Body of pancreas (tissue), 4 donors: ENCODE measurements at regions not wholly inside any gene's neighbourhood (a gene's known extent, or its start where the extent isn't known, plus 50 kb on each side); places are given as distances from the start of the nearest gene placed in this dataset.

ENCODE experiments used
- ATAC-seq: fragments of 150-250 bp; one replicate; pipeline ENCODE4 v1.9.1; 2016
- DNase-seq, 4 donors: peaks; one replicate each; pipeline ENCODE4 v3.0.0-alpha.2; 2019
- H3K27ac ChIP-seq, 4 donors: fragments of 200-600 bp; sonication (generic); 1 replicate in 3 of 4; 2 replicates in 1 of 4; pipeline versions ENCODE4 v1.5.1 to v1.6.1; 2016 to 2019; ENCODE audit warnings: mild to moderate bottlenecking in 1 of 4, mixed read lengths in 1 of 4, moderate library complexity in 1 of 4
- H3K27me3 ChIP-seq, 2 donors: fragments of 200-600 bp; sonication (generic); one replicate each; pipeline ENCODE4 v1.6.0; 2016; ENCODE audit warnings: mild to moderate bottlenecking in 1 of 2
- H3K36me3 ChIP-seq, 2 donors: fragments of 200-600 bp; sonication (generic); replicated peaks in 1 of 2; 2 replicates each; pipeline ENCODE4 v1.5.1; 2016; ENCODE audit warnings: low read depth in 2 of 2; ENCODE audit not compliant: insufficient read depth in 1 of 2
- H3K4me1 ChIP-seq: fragments of 200-600 bp; sonication (generic); one replicate; pipeline ENCODE4 v1.6.0; 2016
- H3K4me3 ChIP-seq, 2 donors: fragments of 200-600 bp; sonication (generic); 1 replicate in 1 of 2; 2 replicates in 1 of 2; pipeline ENCODE4 v1.5.1; 2016 to 2019
- H3K9me3 ChIP-seq, 3 donors: fragments of 200-600 bp; sonication (generic); 1 replicate in 2 of 3; 2 replicates in 1 of 3; pipeline ENCODE4 v1.5.1; 2016
- CTCF ChIP-seq, 7 experiments: fragments of 450-650 bp in 4 of 7; fragments of 200-600 bp in 3 of 7; sonication (generic) in 3 of 7; IDR thresholded peaks; one replicate each; pipeline ENCODE4 v1.5.1; 2016 to 2019; ENCODE audit warnings: antibody characterized with exemption in 7 of 7
- POLR2A ChIP-seq, 3 donors: fragments of 450-650 bp; IDR thresholded peaks; one replicate each; pipeline ENCODE4 v1.6.1; 2016; ENCODE audit warnings: antibody characterized with exemption in 3 of 3, mild to moderate bottlenecking in 2 of 3
- WGBS, 2 donors: methylation state at CpG; one replicate each; pipeline ENCODE4 v1.1.5; 2017; 5-methylcytosine and 5-hydroxymethylcytosine counted together
- intact Hi-C: fragments of 100-400 bp; cut with DNase I; formaldehyde crosslinking; loops from one replicate; pipeline ENCODE4 v1.15.1; 2023

DNA sequence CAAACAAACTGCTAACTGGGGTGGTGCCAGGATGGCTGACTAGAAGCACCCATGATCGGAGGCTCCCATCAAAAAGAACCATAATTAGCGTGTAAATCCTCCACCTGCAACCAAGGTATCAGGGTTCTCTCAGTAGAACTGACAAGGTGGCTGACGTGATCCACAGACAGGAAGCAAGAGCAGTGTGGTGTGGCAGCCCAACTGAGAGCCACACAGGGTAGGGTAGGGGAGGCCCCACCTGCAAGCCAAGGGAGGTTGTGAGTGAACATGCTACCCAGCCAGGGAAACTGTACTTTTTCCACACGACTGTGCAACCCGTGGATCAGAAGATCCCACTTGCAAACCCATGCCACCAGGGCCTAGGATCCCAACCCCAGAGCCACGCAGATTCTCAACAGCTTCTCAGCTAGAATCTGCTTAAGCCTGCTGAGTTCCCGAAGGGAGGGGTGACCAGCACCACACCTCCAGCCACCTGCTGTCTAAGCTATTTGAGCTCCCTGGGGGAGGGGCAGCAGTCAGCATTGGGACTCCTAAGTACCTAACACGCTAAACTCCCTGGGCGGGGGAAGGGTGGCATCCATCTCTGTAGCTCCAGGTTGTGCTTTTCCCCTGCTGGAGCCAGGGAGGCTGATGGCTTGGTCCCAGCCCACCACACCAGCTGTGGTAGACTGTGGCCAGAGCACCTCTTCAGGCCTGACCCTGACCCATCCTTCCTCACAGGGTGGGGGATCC is 425.1 kb downstream of the GPM6A start:
- DNase-seq (no peak), ATAC-seq (no peak)
- H3K9me3 ChIP-seq: no peaks in the 10 kb centered on the region
- no peaks in the 10 kb centered on the region for H3K27me3 ChIP-seq
- no peaks in the 10 kb centered on the region for H3K4me1 ChIP-seq
- 65 to 71% methylated on average over 4 to 9 of the region's 9 CpGs for WGBS, 2 donors
- no peak overlapping the region for H3K27ac ChIP-seq
- TF ChIP-seq POLR2A (IDR thresholded peaks at IDR 0.05): no peak
- TF ChIP-seq CTCF (IDR thresholded peaks at IDR 0.05): no peak
- no peaks in the 10 kb centered on the region for H3K36me3 ChIP-seq
- intact Hi-C loops: no loop called here
- no peak overlapping the region for H3K4me3 ChIP-seq

DNA sequence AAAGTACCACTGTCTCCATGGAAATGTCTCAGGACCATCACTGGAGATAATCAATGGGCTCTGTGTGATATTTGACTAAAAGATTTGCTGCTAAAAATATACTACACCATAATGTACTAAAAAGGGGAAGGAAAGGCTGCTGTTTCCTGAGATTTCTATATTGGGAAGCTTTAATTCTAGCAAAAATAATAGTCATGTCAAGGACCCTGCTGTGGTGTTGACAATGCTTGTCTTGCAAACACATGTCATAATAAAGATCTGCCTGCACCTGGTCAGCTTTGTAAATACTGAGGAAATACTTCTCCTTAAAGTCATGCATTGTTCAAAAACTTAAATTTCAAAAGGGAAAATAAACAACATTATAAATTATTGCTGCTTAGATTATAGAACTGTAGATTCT is 417.9 kb downstream of the GPM6A start:
- Histone ChIP-seq H3K27me3 (no peaks in the 10 kb centered on the region), H3K9me3 (peaks cover 0 to 3% (median 0%) of the 10 kb centered on the region in 3 donors), H3K36me3 (no peaks in the 10 kb centered on the region), H3K4me1 (no peaks in the 10 kb centered on the region), H3K4me3 (no peak overlapping the region), H3K27ac (no peak overlapping the region)
- intact Hi-C loops: no loop called here
- DNase-seq (no peak), ATAC-seq (no peak)
- TF ChIP-seq CTCF (IDR thresholded peaks at IDR 0.05) (no peak), POLR2A (IDR thresholded peaks at IDR 0.05) (no peak)

DNA sequence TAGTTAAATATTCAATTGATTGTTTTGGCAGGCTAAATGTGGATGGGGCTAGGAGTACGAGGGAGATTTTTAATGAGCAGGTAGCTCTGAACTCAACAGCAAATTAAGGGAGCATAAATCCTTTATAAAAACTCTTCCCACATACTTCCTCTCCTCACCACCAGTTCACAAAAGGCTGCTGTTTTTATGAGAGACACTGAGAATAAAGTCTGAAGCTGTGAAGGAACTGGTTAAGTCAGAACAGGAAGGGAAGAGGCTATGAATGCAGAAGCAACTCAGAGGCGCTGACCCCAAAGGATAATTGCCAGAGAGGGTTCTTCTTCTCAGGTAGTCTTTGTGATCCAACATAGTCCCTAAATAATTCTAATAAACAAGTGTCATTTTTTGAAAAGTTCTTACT is 406.1 kb downstream of the GPM6A start:
- Histone ChIP-seq H3K9me3 (no peaks in the 10 kb centered on the region), H3K27ac (no peak overlapping the region), H3K36me3 (no peaks in the 10 kb centered on the region), H3K27me3 (no peaks in the 10 kb centered on the region), H3K4me3 (no peak overlapping the region), H3K4me1 (no peaks in the 10 kb centered on the region)
- intact Hi-C loops: no loop called here
- ATAC-seq (no peak), DNase-seq (no peak)
- no peak for TF ChIP-seq POLR2A (IDR thresholded peaks at IDR 0.05)
- no peak for TF ChIP-seq CTCF (IDR thresholded peaks at IDR 0.05)
- WGBS, 2 donors: 32 to 37% methylated on average over 2 of the region's 2 CpGs

DNA sequence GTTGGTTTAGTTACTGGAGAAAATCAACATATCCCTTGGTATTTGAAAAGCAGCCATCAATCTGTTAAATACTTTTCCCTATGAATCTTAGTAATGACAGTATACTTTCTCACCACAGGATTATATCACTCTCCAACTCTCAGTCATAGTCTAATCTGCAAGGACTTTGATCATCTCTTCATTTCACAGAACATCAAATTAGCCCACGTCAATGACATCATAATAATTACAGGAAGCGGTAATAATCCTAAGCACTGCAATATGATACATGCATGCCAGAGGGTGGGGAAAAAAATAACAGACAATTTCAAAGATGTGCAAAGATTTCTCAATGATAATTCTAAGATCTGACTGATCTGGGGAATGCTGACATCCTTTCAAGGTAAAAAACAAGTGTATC is 404.1 kb downstream of the GPM6A start:
- no peak overlapping the region for H3K4me3 ChIP-seq
- TF ChIP-seq POLR2A (IDR thresholded peaks at IDR 0.05) (no peak), CTCF (IDR thresholded peaks at IDR 0.05) (no peak)
- no peak for DNase-seq
- H3K27me3 ChIP-seq: no peaks in the 10 kb centered on the region
- no peaks in the 10 kb centered on the region for H3K4me1 ChIP-seq
- H3K36me3 ChIP-seq: no peaks in the 10 kb centered on the region
- intact Hi-C loops: no loop called here
- 63 to 71% methylated on average over 2 of the region's 2 CpGs for WGBS, 2 donors
- no peaks in the 10 kb centered on the region for H3K9me3 ChIP-seq
- no peak overlapping the region for H3K27ac ChIP-seq
- no peak for ATAC-seq

GRCh38 chr4:175411251-175411650 is 400.8 kb downstream of the GPM6A start:
- TF ChIP-seq POLR2A (IDR thresholded peaks at IDR 0.05): no peak
- no peak for TF ChIP-seq CTCF (IDR thresholded peaks at IDR 0.05)
- ATAC-seq: no peak
- H3K9me3 ChIP-seq: no peaks in the 10 kb centered on the region
- H3K27me3 ChIP-seq: no peaks in the 10 kb centered on the region
- no peak for DNase-seq
- H3K27ac ChIP-seq: no peak overlapping the region
- H3K36me3 ChIP-seq: no peaks in the 10 kb centered on the region
- no peaks in the 10 kb centered on the region for H3K4me1 ChIP-seq
- no peak overlapping the region for H3K4me3 ChIP-seq
- intact Hi-C loops: no loop called here
